GM19455 (cell line): ENCODE measurements at regions not wholly inside any gene's neighbourhood (a gene's known extent, or its start where the extent isn't known, plus 50 kb on each side); places are given as distances from the start of the nearest gene placed in this dataset.
"Not testable (repeated sequence)": the region's sequence is repeated elsewhere in the genome, so short reads cannot be mapped to it uniquely, and the experiment has no call there.

ENCODE experiments used
- ATAC-seq: cut with Tn5 transposase; IDR thresholded peaks from one replicate; pipeline ENCODE4 v1.9.1; 2021; ENCODE audit not compliant: unreplicated experiment

DNA sequence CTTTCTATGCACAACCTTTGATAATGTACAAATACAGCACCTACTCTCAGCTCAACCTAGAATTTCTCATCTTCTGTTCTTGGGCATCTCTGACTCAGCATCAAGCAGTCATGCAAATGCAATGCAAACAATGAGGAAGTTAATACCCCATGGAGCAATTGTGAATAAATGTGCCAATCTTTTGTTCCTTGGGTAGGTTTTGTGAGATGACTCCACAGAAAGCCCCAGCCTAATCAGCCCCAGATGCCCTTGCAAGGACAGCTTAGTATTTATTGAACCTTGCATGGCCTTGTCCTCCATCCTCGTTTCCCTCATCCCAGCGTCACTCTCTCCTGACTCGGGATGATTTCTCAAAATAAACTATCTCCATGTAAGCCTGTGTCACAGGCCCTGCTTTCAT, 494.7 kb upstream of the NECTIN3 start:
- ATAC-seq: no peak

- ATAC-seq: no peak
These were observed 493.8 kb upstream of the NECTIN3 start for GRCh38 chr3:110577854-110578253.

DNA sequence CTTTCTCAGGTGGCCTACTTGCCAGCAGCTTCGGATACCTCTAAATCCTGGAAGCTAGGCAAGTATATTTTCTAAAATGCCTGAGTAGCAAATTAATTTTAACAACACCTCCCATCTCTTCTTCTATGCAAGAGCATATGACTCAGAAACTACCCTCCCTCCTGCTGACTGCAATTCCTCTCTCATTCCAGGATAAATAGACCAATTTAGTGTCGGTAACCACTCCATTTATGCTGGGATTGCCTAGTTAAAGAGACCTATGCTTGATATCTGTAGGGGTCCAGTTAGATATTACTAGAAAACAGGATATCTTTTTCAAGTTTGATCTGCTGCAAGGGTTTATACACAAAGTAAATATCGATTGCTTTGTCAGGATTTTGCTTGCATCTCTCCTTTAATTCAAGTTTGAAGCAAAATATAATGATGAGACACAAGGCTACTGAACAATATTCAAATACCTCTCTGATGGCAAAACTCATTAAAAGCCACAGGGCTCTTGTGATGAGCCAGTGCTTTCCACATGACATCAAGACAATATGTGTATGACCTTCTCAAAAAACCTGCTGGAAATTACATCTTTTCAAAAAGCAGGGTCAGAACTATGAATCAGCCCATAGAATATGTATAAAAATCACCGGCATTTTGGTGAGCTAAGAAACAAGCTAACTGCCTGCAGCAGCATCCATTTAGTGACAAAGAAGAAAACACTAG, 491.6 kb upstream of the NECTIN3 start:
- no peak for ATAC-seq

GRCh38 chr3:110583373-110583935, 488.2 kb upstream of the NECTIN3 start:
- no peak for ATAC-seq

DNA sequence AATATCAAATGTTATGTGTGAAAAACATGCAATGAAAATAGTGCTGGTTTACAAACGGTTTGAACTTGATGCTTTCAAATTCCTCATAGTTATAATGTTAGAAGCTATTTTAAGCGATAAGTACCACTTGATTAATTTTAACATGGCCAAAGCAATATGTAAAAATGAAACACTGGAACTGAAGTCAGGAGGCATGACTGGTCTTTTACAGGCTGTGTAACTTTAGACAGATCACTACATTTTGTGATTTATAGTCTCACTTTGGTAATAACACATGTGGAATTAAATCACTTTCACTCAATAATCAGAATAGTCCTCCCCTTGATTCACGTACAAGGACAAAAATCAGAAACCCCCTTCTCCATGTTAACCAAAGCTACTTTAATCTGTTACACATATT, 482.7 kb upstream of the NECTIN3 start:
- no peak for ATAC-seq

GRCh38 chr3:110589341-110589740, 482.3 kb upstream of the NECTIN3 start:
- no peak for ATAC-seq

GRCh38 chr3:110593749-110594148, 477.9 kb upstream of the NECTIN3 start:
- ATAC-seq: no peak

DNA sequence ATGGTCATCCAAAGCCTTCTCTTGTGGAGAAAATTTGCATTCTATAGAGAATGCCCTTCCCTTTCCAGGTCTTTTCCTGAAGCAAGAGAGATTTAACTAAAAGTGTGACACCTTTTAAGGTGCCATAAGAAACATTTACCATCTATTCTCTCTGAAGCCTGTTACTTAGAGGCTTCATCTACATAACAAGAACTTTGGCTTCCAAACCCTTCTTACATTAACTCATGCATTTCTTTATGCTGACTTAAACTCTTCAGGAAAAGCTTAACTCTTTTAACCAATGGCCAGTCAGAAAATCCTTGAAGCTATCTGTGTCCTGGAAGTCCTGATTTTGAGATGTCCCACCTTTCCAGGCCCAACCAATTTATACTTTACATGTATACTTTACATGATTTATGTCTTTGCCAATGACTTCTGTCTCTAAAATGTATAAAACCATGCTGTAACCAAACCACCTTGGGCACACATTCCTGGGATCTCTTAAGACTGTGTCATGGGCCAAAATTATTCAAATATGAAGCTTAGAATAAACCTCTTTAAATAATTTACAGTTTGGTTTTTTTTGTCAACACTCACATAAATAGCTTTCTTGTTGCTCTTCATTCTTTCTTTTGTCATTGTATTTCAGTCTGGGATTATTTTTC, 472.6 kb upstream of the NECTIN3 start:
- no peak for ATAC-seq

- ATAC-seq: no peak
These were observed 463.1 kb upstream of the NECTIN3 start for GRCh38 chr3:110608566-110608965.

- no peak for ATAC-seq
These were observed 459.6 kb upstream of the NECTIN3 start for GRCh38 chr3:110612045-110612444.

DNA sequence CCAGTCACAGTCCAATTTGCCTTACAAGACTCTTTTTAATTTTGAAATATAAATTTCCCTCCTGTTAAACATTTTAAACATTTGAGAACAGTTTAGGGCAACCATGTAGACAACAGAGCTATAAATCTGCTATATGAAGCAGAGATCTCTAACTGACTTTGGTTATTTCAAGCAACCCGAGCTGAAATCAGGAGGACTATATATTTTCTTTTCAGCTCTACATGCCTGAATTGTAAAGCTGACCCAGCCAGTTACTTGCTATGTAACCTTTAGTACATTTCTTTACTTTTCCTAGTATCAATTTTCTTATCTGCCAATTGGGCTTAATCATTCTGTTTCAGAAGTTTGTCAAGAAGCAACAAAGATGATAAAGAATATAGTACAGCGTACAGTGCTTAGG, 457.4 kb upstream of the NECTIN3 start:
- no peak for ATAC-seq

GRCh38 chr3:110615454-110615853, 456.2 kb upstream of the NECTIN3 start:
- no peak for ATAC-seq

DNA sequence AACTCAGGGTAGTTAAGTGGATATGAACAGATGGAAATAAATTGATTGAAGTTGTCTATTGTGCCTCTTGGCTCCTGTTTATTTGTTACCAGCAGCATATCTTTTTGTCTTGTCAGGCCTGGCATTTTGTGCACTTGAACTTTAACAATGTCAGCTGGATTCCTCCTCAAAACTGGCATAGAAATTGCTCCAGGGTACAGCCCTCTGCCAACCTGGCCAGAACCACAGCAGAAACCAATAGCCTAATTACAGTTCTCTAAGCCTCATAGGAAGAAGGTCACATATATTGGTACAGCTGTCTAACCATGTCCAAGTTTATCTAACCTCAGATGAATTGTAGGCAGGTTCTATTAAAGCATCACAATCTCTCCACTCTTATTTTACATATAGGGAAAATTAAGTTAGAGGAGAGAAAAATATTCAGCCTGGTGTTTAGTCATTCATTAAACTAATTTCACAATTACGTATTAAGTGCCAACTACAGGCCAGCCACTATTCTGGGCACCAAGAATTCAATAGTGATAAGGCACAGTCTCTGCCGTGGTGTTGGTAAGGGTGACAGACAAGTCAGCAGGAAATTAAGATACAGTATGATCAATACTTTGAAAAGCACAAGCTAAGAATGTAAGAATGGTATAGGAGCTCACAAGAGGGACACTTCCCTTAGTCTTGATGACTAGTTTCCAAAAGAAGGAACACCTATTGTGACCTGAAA, 452.9 kb upstream of the NECTIN3 start:
- no peak for ATAC-seq

DNA sequence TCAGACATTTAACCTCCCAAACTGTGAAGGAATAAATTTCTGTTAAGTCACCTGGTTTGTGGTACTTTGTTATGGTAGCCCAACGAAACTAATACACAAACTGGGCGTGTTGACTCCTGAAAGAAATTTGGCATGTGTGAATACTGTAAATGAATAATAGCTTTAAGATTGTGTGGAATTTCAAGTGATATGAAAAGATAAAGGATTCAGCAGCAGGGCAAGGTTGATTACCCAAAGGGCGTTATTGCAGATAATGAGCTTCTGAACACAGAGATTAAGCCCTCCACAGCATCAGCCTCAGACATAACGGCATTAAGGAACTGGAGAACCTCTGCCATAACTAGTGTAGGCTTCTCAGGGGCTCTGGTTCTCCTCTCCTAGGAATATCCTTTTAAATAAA, 451.5 kb upstream of the NECTIN3 start:
- no peak for ATAC-seq

- no peak for ATAC-seq
These were observed 448.0 kb upstream of the NECTIN3 start for GRCh38 chr3:110623571-110623970.

DNA sequence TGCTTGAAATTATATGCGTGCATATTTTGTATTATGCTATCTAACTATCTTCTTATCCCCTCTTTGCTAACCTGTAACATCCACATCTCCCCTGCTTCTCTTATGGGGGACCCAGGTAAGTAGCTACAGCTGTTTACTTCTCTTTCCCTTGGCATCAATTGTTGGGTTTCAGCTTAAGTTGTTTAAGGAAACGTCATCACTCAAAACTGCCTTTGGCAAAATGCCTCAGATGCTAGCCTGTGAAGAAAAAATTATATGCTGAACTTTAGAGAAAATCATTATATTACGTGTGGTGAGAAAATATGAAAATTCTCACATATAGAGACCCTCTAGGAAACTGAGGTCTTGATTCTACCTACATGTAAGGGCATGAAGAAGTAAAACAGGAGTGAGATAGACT, 447.0 kb upstream of the NECTIN3 start:
- no peak for ATAC-seq

- no peak for ATAC-seq
These were observed 446.3 kb upstream of the NECTIN3 start for GRCh38 chr3:110625201-110625747.

- not testable (repeated sequence) for ATAC-seq
These were observed 444.9 kb upstream of the NECTIN3 start for GRCh38 chr3:110626652-110627111.

DNA sequence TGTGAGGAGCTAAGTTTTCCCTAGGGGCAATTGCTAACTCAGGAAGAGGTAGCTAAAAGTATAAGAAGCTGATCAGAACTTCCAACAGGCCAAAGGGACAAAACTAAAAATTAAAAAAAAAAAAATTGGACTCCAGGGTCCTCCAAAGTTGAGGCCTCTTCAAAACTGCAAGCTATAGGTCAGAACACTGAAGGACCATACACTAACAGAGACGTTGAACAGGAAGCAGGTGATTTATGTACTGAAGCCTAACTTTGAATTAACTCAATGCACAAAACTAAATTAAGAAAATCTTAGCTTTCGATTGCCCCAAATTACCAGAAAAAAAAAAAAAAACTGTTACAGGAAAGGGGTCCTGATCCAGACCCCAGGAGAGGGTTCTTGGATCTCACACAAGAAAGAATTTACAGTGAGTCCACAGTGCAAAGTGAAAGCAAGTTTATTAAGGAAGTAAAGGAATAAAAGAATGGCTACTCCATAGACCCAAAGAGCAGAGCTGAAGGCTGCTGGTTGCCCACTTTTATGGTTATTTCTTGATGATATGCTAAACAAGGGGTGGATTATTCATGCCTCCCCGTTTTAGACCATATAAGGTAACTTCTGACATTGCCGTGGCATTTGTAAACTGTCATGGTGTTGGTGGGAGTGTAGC, 442.8 kb upstream of the NECTIN3 start:
- no peak for ATAC-seq

- ATAC-seq: no peak
These were observed 441.7 kb upstream of the NECTIN3 start for GRCh38 chr3:110629917-110630316.

DNA sequence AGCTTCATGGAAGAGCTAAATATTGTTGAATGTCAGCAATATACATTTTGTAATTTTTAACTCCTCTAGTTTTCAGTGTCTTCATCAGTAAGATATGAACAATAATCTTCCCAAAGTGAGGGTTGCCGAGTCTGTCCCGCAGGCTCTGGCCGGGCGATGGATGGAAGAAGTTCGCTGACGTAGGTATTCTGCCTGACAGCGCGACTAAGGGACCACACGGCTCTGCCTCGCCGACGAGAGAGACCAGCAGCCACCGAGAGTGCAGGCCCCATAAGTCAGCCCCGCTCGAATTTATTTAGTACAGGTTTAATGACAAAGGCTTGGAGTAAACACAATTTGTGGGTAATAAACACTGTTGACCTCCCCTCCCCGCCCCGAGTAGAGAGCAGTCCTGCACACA, 427.4 kb upstream of the NECTIN3 start:
- ATAC-seq: no peak
